Suprapubic skin (tissue), 3 donors: ENCODE measurements at regions not wholly inside any gene's neighbourhood (a gene's known extent, or its start where the extent isn't known, plus 50 kb on each side); places are given as distances from the start of the nearest gene placed in this dataset.

Experiments
- POLR2A ChIP-seq, 2 donors: fragments of 450-650 bp; IDR thresholded peaks; one replicate each; pipeline ENCODE4 v1.6.1; 2017; ENCODE audit warnings: antibody characterized with exemption in 2 of 2, mild to moderate bottlenecking in 2 of 2, moderate library complexity in 2 of 2
- TF ChIP-seq, protein P1 (sequence below), 2 donors: fragments of 200-600 bp in 1 of 2; fragments of 450-650 bp in 1 of 2; sonication (generic) in 1 of 2; IDR thresholded peaks; one replicate each; pipeline ENCODE4 v1.5.1; 2016 to 2019; ENCODE audit warnings: antibody characterized with exemption in 2 of 2, mild to moderate bottlenecking in 1 of 2, moderate library complexity in 1 of 2

GRCh38 chr2:139018252-139018651 is 238.1 kb upstream of the NXPH2 start:
- TF ChIP-seq, protein P1, sequence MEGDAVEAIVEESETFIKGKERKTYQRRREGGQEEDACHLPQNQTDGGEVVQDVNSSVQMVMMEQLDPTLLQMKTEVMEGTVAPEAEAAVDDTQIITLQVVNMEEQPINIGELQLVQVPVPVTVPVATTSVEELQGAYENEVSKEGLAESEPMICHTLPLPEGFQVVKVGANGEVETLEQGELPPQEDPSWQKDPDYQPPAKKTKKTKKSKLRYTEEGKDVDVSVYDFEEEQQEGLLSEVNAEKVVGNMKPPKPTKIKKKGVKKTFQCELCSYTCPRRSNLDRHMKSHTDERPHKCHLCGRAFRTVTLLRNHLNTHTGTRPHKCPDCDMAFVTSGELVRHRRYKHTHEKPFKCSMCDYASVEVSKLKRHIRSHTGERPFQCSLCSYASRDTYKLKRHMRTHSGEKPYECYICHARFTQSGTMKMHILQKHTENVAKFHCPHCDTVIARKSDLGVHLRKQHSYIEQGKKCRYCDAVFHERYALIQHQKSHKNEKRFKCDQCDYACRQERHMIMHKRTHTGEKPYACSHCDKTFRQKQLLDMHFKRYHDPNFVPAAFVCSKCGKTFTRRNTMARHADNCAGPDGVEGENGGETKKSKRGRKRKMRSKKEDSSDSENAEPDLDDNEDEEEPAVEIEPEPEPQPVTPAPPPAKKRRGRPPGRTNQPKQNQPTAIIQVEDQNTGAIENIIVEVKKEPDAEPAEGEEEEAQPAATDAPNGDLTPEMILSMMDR (IDR thresholded peaks at IDR 0.05), result no peak
- no peak for TF ChIP-seq POLR2A (IDR thresholded peaks at IDR 0.05)
